ENCODE measurements at regions not wholly inside any gene's neighbourhood (a gene's known extent, or its start where the extent isn't known, plus 50 kb on each side); places are given as distances from the start of the nearest gene placed in this dataset.
A peak's percentile ranks its signal among the peaks of the same experiment; 100 is the strongest.

GRCh38 chr9:91116711-91117110, 245.0 kb downstream of the AUH start:
- peaks cover 23% of the 10 kb centered on the region for H3K4me1 Mint-ChIP-seq
- no peak overlapping the region for H3K27ac Mint-ChIP-seq
- no peak overlapping the region for H3K4me3 Mint-ChIP-seq
- DNase-seq = no peak
- peaks cover 39% of the 10 kb centered on the region for H3K9me3 Mint-ChIP-seq
- TF ChIP-seq CTCF (IDR thresholded peaks at IDR 0.05) = no peak
- peaks cover 6% of the 10 kb centered on the region for H3K36me3 Mint-ChIP-seq (ENCODE audit: low read depth)
- peaks cover 25% of the 10 kb centered on the region for H3K27me3 Mint-ChIP-seq (ENCODE audit: low read depth, poor library complexity)

- peaks cover 23% of the 10 kb centered on the region for H3K4me1 Mint-ChIP-seq
- peaks cover 39% of the 10 kb centered on the region for H3K9me3 Mint-ChIP-seq
- peaks cover 25% of the 10 kb centered on the region for H3K27me3 Mint-ChIP-seq (ENCODE audit: low read depth, poor library complexity)
- no peak for DNase-seq
- no peak for TF ChIP-seq CTCF (IDR thresholded peaks at IDR 0.05)
- no peak overlapping the region for H3K4me3 Mint-ChIP-seq
- peaks cover 13% of the 10 kb centered on the region for H3K36me3 Mint-ChIP-seq (ENCODE audit: low read depth)
- no peak overlapping the region for H3K27ac Mint-ChIP-seq
Measured at GRCh38 chr9:91117474-91117891, 244.2 kb downstream of the AUH start.

DNA sequence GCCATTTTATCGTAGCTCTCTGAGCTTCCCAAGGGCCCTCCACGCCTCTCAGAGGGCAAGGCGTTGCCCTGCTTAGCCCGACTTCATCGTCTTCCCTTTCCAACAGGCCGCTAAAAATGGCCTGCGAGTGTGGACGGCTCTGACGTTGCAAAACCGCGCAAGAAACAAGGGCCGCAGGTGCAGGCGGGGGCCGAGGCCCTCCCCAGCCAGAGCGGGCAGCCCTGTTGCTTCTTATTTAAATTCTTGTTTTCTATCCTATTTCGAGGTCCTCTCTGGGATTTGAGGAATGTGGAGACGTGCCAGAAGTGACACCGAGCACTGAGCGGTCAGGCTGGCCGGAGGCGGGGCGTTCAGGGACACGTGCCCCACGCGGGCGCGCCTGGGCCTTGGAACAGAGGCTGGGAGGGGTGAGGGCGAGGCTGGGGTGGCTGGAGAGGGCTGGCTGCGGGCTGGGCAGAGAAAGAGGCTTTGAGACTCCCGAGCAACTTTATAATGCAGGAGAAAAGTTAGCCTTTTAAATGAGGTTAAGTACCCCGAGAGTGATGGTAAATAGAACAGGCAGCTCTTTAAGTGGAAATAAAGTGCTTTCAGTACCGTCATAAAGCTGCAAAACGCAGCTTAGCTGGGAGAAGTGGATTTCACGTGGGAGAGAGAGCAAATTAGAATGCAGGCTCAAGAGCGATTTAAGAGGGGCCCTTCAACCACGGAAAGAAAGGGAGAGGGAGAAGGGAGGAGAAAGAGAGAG, 243.6 kb downstream of the AUH start:
- H3K4me1 Mint-ChIP-seq = peaks cover 23% of the 10 kb centered on the region
- peaks cover 24% of the 10 kb centered on the region for H3K27me3 Mint-ChIP-seq (ENCODE audit: low read depth, poor library complexity)
- peaks cover 39% of the 10 kb centered on the region for H3K9me3 Mint-ChIP-seq
- DNase-seq = peak; percentile 53
- H3K4me3 Mint-ChIP-seq = peak overlapping the region; percentile 61
- no peak for TF ChIP-seq CTCF (IDR thresholded peaks at IDR 0.05)
- H3K36me3 Mint-ChIP-seq (ENCODE audit: low read depth) = peaks cover 16% of the 10 kb centered on the region
- H3K27ac Mint-ChIP-seq = no peak overlapping the region

GRCh38 chr9:91118704-91119025, 243.1 kb downstream of the AUH start:
- peaks cover 19% of the 10 kb centered on the region for H3K36me3 Mint-ChIP-seq (ENCODE audit: low read depth)
- TF ChIP-seq CTCF (IDR thresholded peaks at IDR 0.05) = no peak
- no peak overlapping the region for H3K27ac Mint-ChIP-seq
- DNase-seq = no peak
- peaks cover 44% of the 10 kb centered on the region for H3K9me3 Mint-ChIP-seq
- peak overlapping the region; percentile 61 for H3K4me3 Mint-ChIP-seq
- peaks cover 23% of the 10 kb centered on the region for H3K4me1 Mint-ChIP-seq
- H3K27me3 Mint-ChIP-seq (ENCODE audit: low read depth, poor library complexity) = peaks cover 19% of the 10 kb centered on the region

DNA sequence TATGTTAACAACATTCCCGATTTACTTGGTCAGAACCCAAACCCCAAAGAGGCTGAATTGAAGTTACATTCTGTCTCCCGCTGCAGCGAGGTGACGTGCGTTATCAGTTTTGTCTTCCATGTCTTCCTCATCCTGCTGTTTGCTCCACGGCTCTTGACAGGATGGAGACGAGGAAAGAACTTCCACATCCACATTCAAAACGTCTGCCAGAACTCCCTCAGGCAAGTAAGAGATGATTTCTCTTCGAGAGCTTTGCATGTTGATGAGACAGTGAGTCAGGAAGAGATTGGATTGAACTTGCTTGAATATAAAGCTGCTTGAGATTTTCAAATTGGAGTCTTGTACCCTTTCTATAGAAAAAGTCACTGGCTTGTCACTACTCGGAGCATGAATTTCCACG, 242.6 kb downstream of the AUH start:
- peaks cover 47% of the 10 kb centered on the region for H3K9me3 Mint-ChIP-seq
- H3K4me3 Mint-ChIP-seq = peak overlapping the region; percentile 45
- TF ChIP-seq CTCF (IDR thresholded peaks at IDR 0.05) = no peak
- peaks cover 19% of the 10 kb centered on the region for H3K36me3 Mint-ChIP-seq (ENCODE audit: low read depth)
- no peak overlapping the region for H3K27ac Mint-ChIP-seq
- peaks cover 18% of the 10 kb centered on the region for H3K27me3 Mint-ChIP-seq (ENCODE audit: low read depth, poor library complexity)
- H3K4me1 Mint-ChIP-seq = peaks cover 23% of the 10 kb centered on the region
- DNase-seq = no peak

GRCh38 chr9:91119679-91120078, 242.0 kb downstream of the AUH start:
- no peak overlapping the region for H3K27ac Mint-ChIP-seq
- H3K4me1 Mint-ChIP-seq = peaks cover 23% of the 10 kb centered on the region
- H3K4me3 Mint-ChIP-seq = no peak overlapping the region
- DNase-seq = no peak
- H3K36me3 Mint-ChIP-seq (ENCODE audit: low read depth) = peaks cover 23% of the 10 kb centered on the region
- peaks cover 53% of the 10 kb centered on the region for H3K9me3 Mint-ChIP-seq
- H3K27me3 Mint-ChIP-seq (ENCODE audit: low read depth, poor library complexity) = peaks cover 18% of the 10 kb centered on the region
- TF ChIP-seq CTCF (IDR thresholded peaks at IDR 0.05) = no peak

Measured in nephron progenitor cell (in vitro differentiated cells).